Endothelial cell of umbilical vein (primary cell): ENCODE measurements at regions not wholly inside any gene's neighbourhood (a gene's known extent, or its start where the extent isn't known, plus 50 kb on each side); places are given as distances from the start of the nearest gene placed in this dataset.

Experiments
- CTCF ChIP-seq, 2 donors: IDR thresholded peaks; 1 replicate in 1 of 2; 2 replicates in 1 of 2; pipeline ENCODE4 v1.5.1; 2011; ENCODE audit warnings: low read length in 2 of 2, mild to moderate bottlenecking in 2 of 2, moderate library complexity in 2 of 2, control low read depth in 1 of 2, inconsistent platforms in 1 of 2, low read depth in 1 of 2; ENCODE audit not compliant: insufficient read depth in 1 of 2; ENCODE audit errors: extremely low read depth in 1 of 2
- EZH2 ChIP-seq: IDR thresholded peaks from 2 replicates; pipeline ENCODE4 v1.6.1; 2012; ENCODE audit warnings: borderline replicate concordance, low read depth, mild to moderate bottlenecking, moderate library complexity, low read length, inconsistent platforms; ENCODE audit not compliant: severe bottlenecking
- FOS ChIP-seq: IDR thresholded peaks from 2 replicates; pipeline ENCODE4 v1.6.1; 2011; ENCODE audit warnings: mild to moderate bottlenecking, low read length, moderate library complexity, borderline replicate concordance; ENCODE audit not compliant: insufficient read depth
- GATA2 ChIP-seq: IDR thresholded peaks from 2 replicates; pipeline ENCODE4 v1.7.0; 2011; ENCODE audit warnings: low read depth, mild to moderate bottlenecking, moderate library complexity, mixed read lengths, low read length; ENCODE audit not compliant: insufficient read length, insufficient read depth
- JUN ChIP-seq: IDR thresholded peaks from 2 replicates; pipeline ENCODE4 v1.6.1; 2011; ENCODE audit warnings: borderline replicate concordance, low read depth; ENCODE audit not compliant: insufficient read length, insufficient read depth
- MAX ChIP-seq: IDR thresholded peaks from 2 replicates; pipeline ENCODE4 v1.6.1; 2011; ENCODE audit not compliant: insufficient read depth, insufficient read length
- POLR2A ChIP-seq: IDR thresholded peaks from 2 replicates; pipeline ENCODE4 v1.6.1; 2012; ENCODE audit warnings: low read depth, mild to moderate bottlenecking, control low read depth, low read length
- POLR2AphosphoS5 ChIP-seq: IDR thresholded peaks from 2 replicates; pipeline ENCODE4 v1.6.1; 2012; ENCODE audit warnings: low read depth, mild to moderate bottlenecking, control low read depth, low read length, moderate library complexity; ENCODE audit not compliant: insufficient read depth

- no peak for TF ChIP-seq POLR2A
- TF ChIP-seq CTCF (IDR thresholded peaks at IDR 0.05; ENCODE audit: extremely low read depth in 1 of 2, insufficient read depth in 1 of 2, low read depth in 1 of 2, low read length in 2 of 2) = no peak
- TF ChIP-seq FOS = no peak
- no peak for TF ChIP-seq MAX
- no peak for TF ChIP-seq EZH2
- no peak for TF ChIP-seq POLR2AphosphoS5
- TF ChIP-seq JUN = no peak
- no peak for TF ChIP-seq GATA2
Observed at GRCh38 chr7:9781710-9782109, 1192.0 kb upstream of the PHF14 start.
